Panc1 (cell line): ENCODE measurements at regions not wholly inside any gene's neighbourhood (a gene's known extent, or its start where the extent isn't known, plus 50 kb on each side); places are given as distances from the start of the nearest gene placed in this dataset.

Source experiments
- ATAC-seq: fragments of 200-7000 bp; cut with Tn5 transposase; 2 replicates; pipeline ENCODE4 v1.9.1; 2020; ENCODE audit warnings: mild to moderate bottlenecking, moderate library complexity
- BruUV-seq: library from RNA; stranded (reverse); fragments of 400-500 nt; replicated peaks from 2 replicates; lab custom pipeline; 2021; lab: Mats Ljungman, UMichigan
- CTCF ChIA-PET: fragments of 300-600 bp; sonication (Branson Sonifier 250); formaldehyde crosslinking; loops from one replicate; lab custom pipeline; 2022; ENCODE audit warnings: antibody characterized with exemption; lab: Charles Lee
- POLR2A ChIA-PET: fragments of 300-600 bp; sonication (Branson Sonifier 250); formaldehyde crosslinking; loops from one replicate; lab custom pipeline; 2022; ENCODE audit warnings: antibody characterized with exemption; lab: Charles Lee
- DNase-seq: peaks from one replicate; pipeline ENCODE4 v3.0.0-alpha.2; 2010; ENCODE audit warnings: low read depth, low spot score
- H3K27ac ChIP-seq: 2 replicates; pipeline ENCODE4 v1.5.1; 2011; ENCODE audit warnings: mild to moderate bottlenecking, low read length, inconsistent platforms
- H3K27me3 ChIP-seq: fragments of 200-500 bp; sonication (Bioruptor generic); 2 replicates; pipeline ENCODE4 v1.6.0; 2014; ENCODE audit warnings: low read length, inconsistent platforms; ENCODE audit not compliant: control insufficient read depth, insufficient read depth
- H3K36me3 ChIP-seq: fragments of 200-500 bp; sonication (Bioruptor generic); 2 replicates; pipeline ENCODE4 v1.5.1; 2014; ENCODE audit warnings: inconsistent platforms, mild to moderate bottlenecking, low read length, moderate library complexity; ENCODE audit not compliant: control insufficient read depth, insufficient read depth
- H3K4me1 ChIP-seq: 2 replicates; pipeline ENCODE4 v1.5.1; 2011; ENCODE audit warnings: inconsistent platforms, mild to moderate bottlenecking, low read length, moderate library complexity; ENCODE audit not compliant: control insufficient read depth, insufficient read depth
- H3K4me3 ChIP-seq, 2 experiments: 2 replicates each; pipeline ENCODE4 v1.5.1; 2011 to 2012; ENCODE audit warnings: low read depth in 2 of 2, low read length in 2 of 2, mild to moderate bottlenecking in 2 of 2, inconsistent platforms in 1 of 2, moderate library complexity in 1 of 2
- H3K9me3 ChIP-seq: fragments of 200-500 bp; sonication (Bioruptor generic); 2 replicates; pipeline ENCODE4 v1.5.1; 2014; ENCODE audit warnings: low read depth, mild to moderate bottlenecking, inconsistent platforms, low read length, moderate library complexity; ENCODE audit not compliant: control insufficient read depth, insufficient read depth
- POLR2AphosphoS5 ChIP-seq: IDR thresholded peaks from 2 replicates; pipeline ENCODE4 v1.6.1; 2012; ENCODE audit warnings: mild to moderate bottlenecking, low read depth, low read length, moderate library complexity
- SIN3A ChIP-seq: IDR thresholded peaks from 2 replicates; pipeline ENCODE4 v1.6.1; 2012; ENCODE audit warnings: low read depth, mild to moderate bottlenecking, low read length, moderate library complexity, borderline replicate concordance; ENCODE audit not compliant: insufficient read depth
- TCF7L2 ChIP-seq: IDR thresholded peaks from 2 replicates; pipeline ENCODE4 v1.6.1; 2011; ENCODE audit warnings: mild to moderate bottlenecking, low read depth, low read length, inconsistent platforms
- in situ Hi-C: cut with HindIII; loops from 2 replicates; pipeline ENCODE4 v1.10.0; 2016; ENCODE audit warnings: low sequenced_read_pairs, low pct_unique_long_range_greater_than_20kb
- intact Hi-C: fragments of 100-400 bp; cut with micrococcal nuclease; formaldehyde crosslinking; loops from one replicate; pipeline ENCODE4 v1.10.0; 2022; ENCODE audit not compliant: unreplicated experiment
- TF ChIP-seq, protein P1 (sequence below), 2 experiments: IDR thresholded peaks; 2 replicates each; pipeline ENCODE4 v1.6.1; 2011 to 2012; ENCODE audit warnings: low read depth in 2 of 2, control low read depth in 1 of 2, low read length in 1 of 2, mild to moderate bottlenecking in 1 of 2, moderate library complexity in 1 of 2; ENCODE audit not compliant: insufficient read depth in 1 of 2
- TF ChIP-seq, protein P2 (sequence below): fragments of 450-650 bp; IDR thresholded peaks from 2 replicates; pipeline ENCODE4 v1.5.1; 2017; ENCODE audit warnings: mild to moderate bottlenecking

DNA sequence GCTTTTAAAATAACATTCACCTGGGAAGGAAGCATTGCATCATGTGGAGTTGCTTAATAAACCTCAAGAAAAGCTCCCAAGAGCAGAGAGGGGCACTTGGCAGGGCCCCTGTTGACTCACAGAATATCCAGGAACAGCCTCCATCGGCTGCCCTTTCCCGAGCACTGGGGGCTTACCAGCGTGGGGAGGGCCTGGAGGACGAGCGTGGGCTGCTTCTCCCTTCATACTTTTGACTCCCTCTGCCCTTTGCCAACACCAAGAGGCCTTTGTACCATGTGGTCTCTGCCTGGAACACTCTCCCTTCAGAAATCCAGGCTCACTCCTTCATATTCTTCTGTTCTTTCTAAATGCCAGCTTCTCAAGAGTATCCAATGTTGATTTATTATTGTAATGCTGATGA is 492.1 kb upstream of the TMEM132C start:
- intact Hi-C loops = no loop called here
- no peaks in the 10 kb centered on the region for H3K27me3 ChIP-seq
- no peak for DNase-seq
- POLR2A ChIA-PET = no interaction called here
- ATAC-seq = no peak
- no peak overlapping the region for H3K27ac ChIP-seq
- H3K36me3 ChIP-seq = no peaks in the 10 kb centered on the region
- H3K9me3 ChIP-seq = no peaks in the 10 kb centered on the region
- H3K4me1 ChIP-seq = no peaks in the 10 kb centered on the region
- no TSS peak for BruUV-seq
- TF ChIP-seq, protein P1, sequence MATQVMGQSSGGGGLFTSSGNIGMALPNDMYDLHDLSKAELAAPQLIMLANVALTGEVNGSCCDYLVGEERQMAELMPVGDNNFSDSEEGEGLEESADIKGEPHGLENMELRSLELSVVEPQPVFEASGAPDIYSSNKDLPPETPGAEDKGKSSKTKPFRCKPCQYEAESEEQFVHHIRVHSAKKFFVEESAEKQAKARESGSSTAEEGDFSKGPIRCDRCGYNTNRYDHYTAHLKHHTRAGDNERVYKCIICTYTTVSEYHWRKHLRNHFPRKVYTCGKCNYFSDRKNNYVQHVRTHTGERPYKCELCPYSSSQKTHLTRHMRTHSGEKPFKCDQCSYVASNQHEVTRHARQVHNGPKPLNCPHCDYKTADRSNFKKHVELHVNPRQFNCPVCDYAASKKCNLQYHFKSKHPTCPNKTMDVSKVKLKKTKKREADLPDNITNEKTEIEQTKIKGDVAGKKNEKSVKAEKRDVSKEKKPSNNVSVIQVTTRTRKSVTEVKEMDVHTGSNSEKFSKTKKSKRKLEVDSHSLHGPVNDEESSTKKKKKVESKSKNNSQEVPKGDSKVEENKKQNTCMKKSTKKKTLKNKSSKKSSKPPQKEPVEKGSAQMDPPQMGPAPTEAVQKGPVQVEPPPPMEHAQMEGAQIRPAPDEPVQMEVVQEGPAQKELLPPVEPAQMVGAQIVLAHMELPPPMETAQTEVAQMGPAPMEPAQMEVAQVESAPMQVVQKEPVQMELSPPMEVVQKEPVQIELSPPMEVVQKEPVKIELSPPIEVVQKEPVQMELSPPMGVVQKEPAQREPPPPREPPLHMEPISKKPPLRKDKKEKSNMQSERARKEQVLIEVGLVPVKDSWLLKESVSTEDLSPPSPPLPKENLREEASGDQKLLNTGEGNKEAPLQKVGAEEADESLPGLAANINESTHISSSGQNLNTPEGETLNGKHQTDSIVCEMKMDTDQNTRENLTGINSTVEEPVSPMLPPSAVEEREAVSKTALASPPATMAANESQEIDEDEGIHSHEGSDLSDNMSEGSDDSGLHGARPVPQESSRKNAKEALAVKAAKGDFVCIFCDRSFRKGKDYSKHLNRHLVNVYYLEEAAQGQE (IDR thresholded peaks at IDR 0.05; ENCODE audit: insufficient read depth in 1 of 2, low read depth in 2 of 2, low read length in 1 of 2) = no peak
- TF ChIP-seq SIN3A (no peak), TCF7L2 (no peak), POLR2AphosphoS5 (no peak)
- TF ChIP-seq, protein P2, sequence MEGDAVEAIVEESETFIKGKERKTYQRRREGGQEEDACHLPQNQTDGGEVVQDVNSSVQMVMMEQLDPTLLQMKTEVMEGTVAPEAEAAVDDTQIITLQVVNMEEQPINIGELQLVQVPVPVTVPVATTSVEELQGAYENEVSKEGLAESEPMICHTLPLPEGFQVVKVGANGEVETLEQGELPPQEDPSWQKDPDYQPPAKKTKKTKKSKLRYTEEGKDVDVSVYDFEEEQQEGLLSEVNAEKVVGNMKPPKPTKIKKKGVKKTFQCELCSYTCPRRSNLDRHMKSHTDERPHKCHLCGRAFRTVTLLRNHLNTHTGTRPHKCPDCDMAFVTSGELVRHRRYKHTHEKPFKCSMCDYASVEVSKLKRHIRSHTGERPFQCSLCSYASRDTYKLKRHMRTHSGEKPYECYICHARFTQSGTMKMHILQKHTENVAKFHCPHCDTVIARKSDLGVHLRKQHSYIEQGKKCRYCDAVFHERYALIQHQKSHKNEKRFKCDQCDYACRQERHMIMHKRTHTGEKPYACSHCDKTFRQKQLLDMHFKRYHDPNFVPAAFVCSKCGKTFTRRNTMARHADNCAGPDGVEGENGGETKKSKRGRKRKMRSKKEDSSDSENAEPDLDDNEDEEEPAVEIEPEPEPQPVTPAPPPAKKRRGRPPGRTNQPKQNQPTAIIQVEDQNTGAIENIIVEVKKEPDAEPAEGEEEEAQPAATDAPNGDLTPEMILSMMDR = no peak
- CTCF ChIA-PET = interaction anchor here (0.6 kb wide), 1 partner anchor 285 kb away, joined by 3 read pairs; no protein-coding TSS in a partner anchor
- H3K4me3 ChIP-seq = no peak overlapping the region
- in situ Hi-C loops = no loop called here

DNA sequence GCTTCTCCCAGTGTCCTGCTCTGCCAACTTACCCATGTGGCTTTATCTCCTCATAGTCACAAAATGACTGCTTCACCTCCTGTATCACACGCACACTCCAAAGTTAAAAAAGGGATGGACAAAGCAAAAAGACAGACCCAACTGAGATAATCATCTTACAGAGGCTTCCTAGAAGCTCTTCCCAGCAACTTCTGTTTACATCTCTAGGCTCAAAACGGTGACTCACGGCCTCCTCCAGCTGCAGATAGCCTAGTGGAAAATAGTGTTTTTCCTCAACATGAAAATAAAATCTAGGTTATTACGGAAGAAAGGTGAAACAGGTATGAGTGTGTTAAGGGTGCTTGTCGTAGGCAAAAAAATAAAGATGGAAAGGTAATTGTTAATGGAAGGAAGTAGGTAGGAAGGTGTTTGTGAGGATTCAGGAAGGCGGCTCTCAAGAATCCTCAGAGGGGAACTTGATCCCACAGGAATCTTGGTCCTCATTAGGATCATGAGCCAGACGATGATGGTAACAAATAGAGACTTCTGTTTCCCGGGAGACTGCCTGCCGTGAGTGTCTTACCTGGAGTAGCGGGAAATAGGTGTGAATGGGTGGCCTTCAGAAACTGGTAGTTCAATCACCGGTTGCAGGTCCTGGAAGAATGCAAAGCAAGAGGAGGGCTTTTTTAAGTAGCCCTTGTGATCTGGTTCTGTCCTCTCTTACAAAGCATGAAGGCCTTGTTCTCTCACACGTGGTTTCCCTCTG is 487.5 kb upstream of the TMEM132C start:
- intact Hi-C loops = no loop called here
- H3K9me3 ChIP-seq = no peaks in the 10 kb centered on the region
- TF ChIP-seq, protein P1 (IDR thresholded peaks at IDR 0.05; ENCODE audit: insufficient read depth in 1 of 2, low read depth in 2 of 2, low read length in 1 of 2) = no peak
- TF ChIP-seq, protein P2 = no peak
- TF ChIP-seq SIN3A (no peak), POLR2AphosphoS5 (no peak), TCF7L2 (no peak)
- H3K4me3 ChIP-seq = no peak overlapping the region
- H3K27ac ChIP-seq = no peak overlapping the region
- in situ Hi-C loops = no loop called here
- POLR2A ChIA-PET = no interaction called here
- CTCF ChIA-PET = no interaction called here
- no peaks in the 10 kb centered on the region for H3K27me3 ChIP-seq
- H3K4me1 ChIP-seq = no peaks in the 10 kb centered on the region
- ATAC-seq (no peak), DNase-seq (no peak)
- BruUV-seq = no TSS peak
- no peaks in the 10 kb centered on the region for H3K36me3 ChIP-seq
